HepG2 (cell line): ENCODE measurements at regions not wholly inside any gene's neighbourhood (a gene's known extent, or its start where the extent isn't known, plus 50 kb on each side); places are given as distances from the start of the nearest gene placed in this dataset.

Source experiments
- DR1 ChIP-seq: sonication (generic); formaldehyde crosslinking; IDR thresholded peaks from 2 replicates; pipeline ENCODE4 v1.8.0; 2021; ENCODE audit warnings: mild to moderate bottlenecking, missing genetic modification reagents, inconsistent platforms
- KDM4B ChIP-seq: sonication (generic); formaldehyde crosslinking; IDR thresholded peaks from 2 replicates; pipeline ENCODE4 v1.4.0; 2020; ENCODE audit warnings: missing genetic modification reagents
- KLF15 ChIP-seq: sonication (generic); formaldehyde crosslinking; IDR thresholded peaks from 2 replicates; pipeline ENCODE4 v1.8.1; 2023; ENCODE audit warnings: borderline replicate concordance, mild to moderate bottlenecking, inconsistent platforms, missing genetic modification reagents, mixed read lengths
- PHB2 ChIP-seq: fragments of 450-650 bp; IDR thresholded peaks from 2 replicates; pipeline ENCODE4 v1.6.1; 2018; ENCODE audit not compliant: partially characterized antibody
- SMARCC2 ChIP-seq: fragments of 450-650 bp; IDR thresholded peaks from 2 replicates; pipeline ENCODE4 v1.6.1; 2017; ENCODE audit warnings: antibody characterized with exemption, mild to moderate bottlenecking
- SP4 ChIP-seq: sonication (generic); formaldehyde crosslinking; IDR thresholded peaks from 2 replicates; pipeline ENCODE4 v1.8.1; 2023; ENCODE audit warnings: mild to moderate bottlenecking, missing genetic modification reagents
- ZNF260 ChIP-seq: sonication (generic); formaldehyde crosslinking; IDR thresholded peaks from 2 replicates; pipeline ENCODE4 v1.4.0; 2020; ENCODE audit warnings: missing genetic modification reagents, low read depth, mild to moderate bottlenecking, borderline replicate concordance
- ZNF605 ChIP-seq: sonication (generic); formaldehyde crosslinking; IDR thresholded peaks from 2 replicates; pipeline ENCODE4 v1.8.0; 2022; ENCODE audit warnings: mild to moderate bottlenecking, missing genetic modification reagents
- ZNF614 ChIP-seq: IDR thresholded peaks from 2 replicates; pipeline ENCODE4 v1.6.1; 2018; ENCODE audit warnings: missing biosample characterization, missing genetic modification reagents, inconsistent platforms, borderline replicate concordance
- ZNF670 ChIP-seq: sonication (generic); formaldehyde crosslinking; IDR thresholded peaks from 2 replicates; pipeline ENCODE4 v1.8.0; 2022; ENCODE audit warnings: mild to moderate bottlenecking, missing genetic modification reagents, borderline replicate concordance
- TF ChIP-seq, protein P1 (sequence below): sonication (generic); formaldehyde crosslinking; IDR thresholded peaks from 2 replicates; pipeline ENCODE4 v1.9.0; 2021; ENCODE audit warnings: missing genetic modification reagents, mild to moderate bottlenecking, borderline replicate concordance
- TF ChIP-seq, protein P2 (sequence below): sonication (generic); formaldehyde crosslinking; IDR thresholded peaks from 2 replicates; pipeline ENCODE4 v1.9.0; 2022; ENCODE audit warnings: low read depth, missing genetic modification reagents
- TF ChIP-seq, protein P3 (sequence below): sonication (generic); formaldehyde crosslinking; conservative IDR thresholded peaks from 2 replicates; pipeline ENCODE4 v1.4.0; 2020; ENCODE audit warnings: missing genetic modification reagents
- TF ChIP-seq, protein P4 (sequence below): sonication (generic); formaldehyde crosslinking; IDR thresholded peaks from 2 replicates; pipeline ENCODE4 v1.4.0; 2020; ENCODE audit warnings: mild to moderate bottlenecking, missing genetic modification reagents, borderline replicate concordance
- TF ChIP-seq, protein P5 (sequence below): IDR thresholded peaks from 2 replicates; pipeline ENCODE4 v1.4.0; 2020; ENCODE audit warnings: mild to moderate bottlenecking, missing genetic modification reagents
- TF ChIP-seq, protein P6 (sequence below): IDR thresholded peaks from 2 replicates; pipeline ENCODE4 v1.6.1; 2016; ENCODE audit warnings: mild to moderate bottlenecking

DNA sequence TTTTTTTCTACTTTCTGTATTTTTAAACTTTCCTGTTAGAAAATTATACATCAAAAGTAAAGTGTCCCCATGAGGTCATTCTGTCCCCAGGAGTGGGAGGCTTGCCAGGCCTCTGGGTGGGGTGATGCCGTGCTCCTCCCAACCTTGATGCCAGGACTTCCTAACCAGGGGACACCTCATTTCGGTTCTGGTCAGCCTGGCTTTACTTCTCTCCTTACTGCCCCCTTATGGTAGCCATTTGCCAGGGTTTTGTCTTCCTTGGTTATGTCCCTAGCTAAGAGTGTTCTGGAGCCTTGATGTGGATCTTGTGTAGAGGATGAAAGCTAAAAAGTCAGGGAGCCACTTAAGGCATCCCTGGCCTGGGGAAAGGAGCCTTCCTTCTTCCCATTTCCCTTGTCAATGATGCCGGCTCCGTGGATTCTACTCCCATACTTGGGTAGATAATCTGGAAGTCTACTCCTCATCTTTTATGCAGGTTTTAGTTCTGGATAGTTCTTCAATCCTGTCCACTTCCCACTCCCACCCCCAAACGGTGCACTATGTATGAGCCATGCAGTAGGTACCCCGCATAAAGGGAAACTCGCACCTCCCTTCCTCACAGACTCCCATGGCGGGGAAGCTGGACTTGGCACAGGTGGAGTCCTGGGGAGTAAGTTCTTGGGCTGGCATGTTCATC is 164.1 kb upstream of the SALL4 start (continued):
- TF ChIP-seq, protein P1, sequence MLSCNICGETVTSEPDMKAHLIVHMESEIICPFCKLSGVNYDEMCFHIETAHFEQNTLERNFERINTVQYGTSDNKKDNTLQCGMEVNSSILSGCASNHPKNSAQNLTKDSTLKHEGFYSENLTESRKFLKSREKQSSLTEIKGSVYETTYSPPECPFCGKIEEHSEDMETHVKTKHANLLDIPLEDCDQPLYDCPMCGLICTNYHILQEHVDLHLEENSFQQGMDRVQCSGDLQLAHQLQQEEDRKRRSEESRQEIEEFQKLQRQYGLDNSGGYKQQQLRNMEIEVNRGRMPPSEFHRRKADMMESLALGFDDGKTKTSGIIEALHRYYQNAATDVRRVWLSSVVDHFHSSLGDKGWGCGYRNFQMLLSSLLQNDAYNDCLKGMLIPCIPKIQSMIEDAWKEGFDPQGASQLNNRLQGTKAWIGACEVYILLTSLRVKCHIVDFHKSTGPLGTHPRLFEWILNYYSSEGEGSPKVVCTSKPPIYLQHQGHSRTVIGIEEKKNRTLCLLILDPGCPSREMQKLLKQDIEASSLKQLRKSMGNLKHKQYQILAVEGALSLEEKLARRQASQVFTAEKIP (CRISPR knock-in tag), result no peak
- TF ChIP-seq PHB2 (no peak), ZNF670 (CRISPR knock-in tag) (no peak), SMARCC2 (0 out of 2 replicates have a peak, but pooled peaks have one; percentile 1), ZNF614 (no peak), KDM4B (CRISPR knock-in tag) (no peak), SP4 (CRISPR knock-in tag) (no peak), ZNF605 (CRISPR knock-in tag) (no peak), ZNF260 (no peak), DR1 (CRISPR knock-in tag) (no peak), KLF15 (CRISPR knock-in tag) (no peak)
- TF ChIP-seq, protein P2, sequence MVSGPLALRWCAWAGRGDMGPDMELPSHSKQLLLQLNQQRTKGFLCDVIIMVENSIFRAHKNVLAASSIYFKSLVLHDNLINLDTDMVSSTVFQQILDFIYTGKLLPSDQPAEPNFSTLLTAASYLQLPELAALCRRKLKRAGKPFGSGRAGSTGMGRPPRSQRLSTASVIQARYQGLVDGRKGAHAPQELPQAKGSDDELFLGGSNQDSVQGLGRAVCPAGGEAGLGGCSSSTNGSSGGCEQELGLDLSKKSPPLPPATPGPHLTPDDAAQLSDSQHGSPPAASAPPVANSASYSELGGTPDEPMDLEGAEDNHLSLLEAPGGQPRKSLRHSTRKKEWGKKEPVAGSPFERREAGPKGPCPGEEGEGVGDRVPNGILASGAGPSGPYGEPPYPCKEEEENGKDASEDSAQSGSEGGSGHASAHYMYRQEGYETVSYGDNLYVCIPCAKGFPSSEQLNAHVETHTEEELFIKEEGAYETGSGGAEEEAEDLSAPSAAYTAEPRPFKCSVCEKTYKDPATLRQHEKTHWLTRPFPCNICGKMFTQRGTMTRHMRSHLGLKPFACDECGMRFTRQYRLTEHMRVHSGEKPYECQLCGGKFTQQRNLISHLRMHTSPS, result no peak
- TF ChIP-seq, protein P3, sequence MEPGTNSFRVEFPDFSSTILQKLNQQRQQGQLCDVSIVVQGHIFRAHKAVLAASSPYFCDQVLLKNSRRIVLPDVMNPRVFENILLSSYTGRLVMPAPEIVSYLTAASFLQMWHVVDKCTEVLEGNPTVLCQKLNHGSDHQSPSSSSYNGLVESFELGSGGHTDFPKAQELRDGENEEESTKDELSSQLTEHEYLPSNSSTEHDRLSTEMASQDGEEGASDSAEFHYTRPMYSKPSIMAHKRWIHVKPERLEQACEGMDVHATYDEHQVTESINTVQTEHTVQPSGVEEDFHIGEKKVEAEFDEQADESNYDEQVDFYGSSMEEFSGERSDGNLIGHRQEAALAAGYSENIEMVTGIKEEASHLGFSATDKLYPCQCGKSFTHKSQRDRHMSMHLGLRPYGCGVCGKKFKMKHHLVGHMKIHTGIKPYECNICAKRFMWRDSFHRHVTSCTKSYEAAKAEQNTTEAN (CRISPR knock-in tag), result no peak
- TF ChIP-seq, protein P4, sequence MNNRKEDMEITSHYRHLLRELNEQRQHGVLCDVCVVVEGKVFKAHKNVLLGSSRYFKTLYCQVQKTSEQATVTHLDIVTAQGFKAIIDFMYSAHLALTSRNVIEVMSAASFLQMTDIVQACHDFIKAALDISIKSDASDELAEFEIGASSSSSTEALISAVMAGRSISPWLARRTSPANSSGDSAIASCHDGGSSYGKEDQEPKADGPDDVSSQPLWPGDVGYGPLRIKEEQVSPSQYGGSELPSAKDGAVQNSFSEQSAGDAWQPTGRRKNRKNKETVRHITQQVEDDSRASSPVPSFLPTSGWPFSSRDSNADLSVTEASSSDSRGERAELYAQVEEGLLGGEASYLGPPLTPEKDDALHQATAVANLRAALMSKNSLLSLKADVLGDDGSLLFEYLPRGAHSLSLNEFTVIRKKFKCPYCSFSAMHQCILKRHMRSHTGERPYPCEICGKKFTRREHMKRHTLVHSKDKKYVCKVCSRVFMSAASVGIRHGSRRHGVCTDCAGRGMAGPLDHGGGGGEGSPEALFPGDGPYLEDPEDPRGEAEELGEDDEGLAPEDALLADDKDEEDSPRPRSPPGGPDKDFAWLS (CRISPR knock-in tag), result no peak
- TF ChIP-seq, protein P5, sequence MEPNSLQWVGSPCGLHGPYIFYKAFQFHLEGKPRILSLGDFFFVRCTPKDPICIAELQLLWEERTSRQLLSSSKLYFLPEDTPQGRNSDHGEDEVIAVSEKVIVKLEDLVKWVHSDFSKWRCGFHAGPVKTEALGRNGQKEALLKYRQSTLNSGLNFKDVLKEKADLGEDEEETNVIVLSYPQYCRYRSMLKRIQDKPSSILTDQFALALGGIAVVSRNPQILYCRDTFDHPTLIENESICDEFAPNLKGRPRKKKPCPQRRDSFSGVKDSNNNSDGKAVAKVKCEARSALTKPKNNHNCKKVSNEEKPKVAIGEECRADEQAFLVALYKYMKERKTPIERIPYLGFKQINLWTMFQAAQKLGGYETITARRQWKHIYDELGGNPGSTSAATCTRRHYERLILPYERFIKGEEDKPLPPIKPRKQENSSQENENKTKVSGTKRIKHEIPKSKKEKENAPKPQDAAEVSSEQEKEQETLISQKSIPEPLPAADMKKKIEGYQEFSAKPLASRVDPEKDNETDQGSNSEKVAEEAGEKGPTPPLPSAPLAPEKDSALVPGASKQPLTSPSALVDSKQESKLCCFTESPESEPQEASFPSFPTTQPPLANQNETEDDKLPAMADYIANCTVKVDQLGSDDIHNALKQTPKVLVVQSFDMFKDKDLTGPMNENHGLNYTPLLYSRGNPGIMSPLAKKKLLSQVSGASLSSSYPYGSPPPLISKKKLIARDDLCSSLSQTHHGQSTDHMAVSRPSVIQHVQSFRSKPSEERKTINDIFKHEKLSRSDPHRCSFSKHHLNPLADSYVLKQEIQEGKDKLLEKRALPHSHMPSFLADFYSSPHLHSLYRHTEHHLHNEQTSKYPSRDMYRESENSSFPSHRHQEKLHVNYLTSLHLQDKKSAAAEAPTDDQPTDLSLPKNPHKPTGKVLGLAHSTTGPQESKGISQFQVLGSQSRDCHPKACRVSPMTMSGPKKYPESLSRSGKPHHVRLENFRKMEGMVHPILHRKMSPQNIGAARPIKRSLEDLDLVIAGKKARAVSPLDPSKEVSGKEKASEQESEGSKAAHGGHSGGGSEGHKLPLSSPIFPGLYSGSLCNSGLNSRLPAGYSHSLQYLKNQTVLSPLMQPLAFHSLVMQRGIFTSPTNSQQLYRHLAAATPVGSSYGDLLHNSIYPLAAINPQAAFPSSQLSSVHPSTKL, result 0 out of 2 replicates have a peak, but pooled peaks have one; percentile 14
- TF ChIP-seq, protein P6, sequence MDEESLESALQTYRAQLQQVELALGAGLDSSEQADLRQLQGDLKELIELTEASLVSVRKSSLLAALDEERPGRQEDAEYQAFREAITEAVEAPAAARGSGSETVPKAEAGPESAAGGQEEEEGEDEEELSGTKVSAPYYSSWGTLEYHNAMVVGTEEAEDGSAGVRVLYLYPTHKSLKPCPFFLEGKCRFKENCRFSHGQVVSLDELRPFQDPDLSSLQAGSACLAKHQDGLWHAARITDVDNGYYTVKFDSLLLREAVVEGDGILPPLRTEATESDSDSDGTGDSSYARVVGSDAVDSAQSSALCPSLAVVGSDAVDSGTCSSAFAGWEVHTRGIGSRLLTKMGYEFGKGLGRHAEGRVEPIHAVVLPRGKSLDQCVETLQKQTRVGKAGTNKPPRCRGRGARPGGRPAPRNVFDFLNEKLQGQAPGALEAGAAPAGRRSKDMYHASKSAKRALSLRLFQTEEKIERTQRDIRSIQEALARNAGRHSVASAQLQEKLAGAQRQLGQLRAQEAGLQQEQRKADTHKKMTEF, result no peak
